Stimulated activated CD4-positive, alpha-beta T cell treated with anti-CD3 and anti-CD28 coated beads, Interleukin-2, amount 100 ng/mL, for 24 hours (primary cell): ENCODE measurements at regions not wholly inside any gene's neighbourhood (a gene's known extent, or its start where the extent isn't known, plus 50 kb on each side); places are given as distances from the start of the nearest gene placed in this dataset.

Experiments
- DNase-seq, 2 donors: peaks; one replicate each; pipeline ENCODE4 v3.0.0-alpha.2; 2020

GRCh38 chr1:113266788-113267187 lies 123.5 kb upstream of the MAGI3 start:
- DNase-seq, result no peak

DNA sequence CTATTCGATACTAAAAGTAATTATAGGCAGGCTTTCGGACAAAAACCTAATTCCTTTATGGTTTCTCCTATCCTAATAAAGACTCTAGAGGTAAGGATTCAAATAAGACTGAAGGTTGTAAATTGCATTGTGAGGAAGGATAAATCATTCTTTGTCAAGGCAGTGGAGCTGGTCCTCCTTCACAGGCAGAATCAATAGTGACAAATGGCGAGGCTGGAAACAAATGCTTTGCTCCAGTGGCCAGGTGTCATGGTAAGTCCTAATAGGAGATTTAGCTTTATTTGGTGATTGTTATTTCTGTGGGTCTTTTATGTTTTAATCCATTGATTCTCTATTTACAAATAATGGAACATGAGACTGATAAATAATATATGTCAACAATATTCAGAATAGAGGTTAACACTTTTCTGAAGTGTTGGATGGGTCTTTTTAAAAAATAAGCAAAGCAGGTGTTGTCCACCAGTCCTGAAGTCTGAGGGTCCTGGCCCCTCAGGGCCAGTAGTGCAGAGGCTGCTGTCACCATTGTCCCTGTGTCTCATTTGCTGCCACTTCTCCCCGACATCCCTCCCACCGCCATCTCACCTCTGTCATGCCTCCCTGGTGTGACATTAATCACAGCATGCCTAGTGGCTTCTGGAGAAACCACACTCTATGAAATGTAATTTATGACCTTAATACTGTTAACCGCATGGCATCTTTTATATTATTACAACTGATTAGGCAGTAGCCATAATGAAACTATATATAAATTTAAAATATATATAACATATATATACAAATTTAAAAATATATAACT lies 120.9 kb upstream of the MAGI3 start:
- no peak for DNase-seq

GRCh38 chr1:113271039-113271438 lies 119.3 kb upstream of the MAGI3 start:
- DNase-seq, result no peak

DNA sequence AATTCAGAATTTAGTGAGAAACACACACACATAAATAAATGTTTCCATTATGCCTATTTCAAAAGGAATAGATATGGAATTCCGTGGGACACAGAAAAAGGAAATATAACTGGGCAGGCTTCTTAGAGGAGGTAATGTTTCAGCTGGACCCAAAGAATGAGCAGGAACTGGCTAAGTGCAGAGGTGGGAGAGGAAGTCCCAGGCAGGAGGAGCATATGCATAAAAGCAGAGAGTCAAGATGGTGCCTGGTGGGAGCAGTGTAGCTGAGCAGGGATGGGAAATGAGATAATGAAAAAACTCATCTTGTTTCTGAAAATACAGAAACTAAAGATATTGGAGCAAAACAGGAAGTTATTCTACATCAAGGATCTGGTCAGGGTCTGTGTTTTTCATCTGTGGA lies 115.2 kb upstream of the MAGI3 start:
- no peak for DNase-seq

DNA sequence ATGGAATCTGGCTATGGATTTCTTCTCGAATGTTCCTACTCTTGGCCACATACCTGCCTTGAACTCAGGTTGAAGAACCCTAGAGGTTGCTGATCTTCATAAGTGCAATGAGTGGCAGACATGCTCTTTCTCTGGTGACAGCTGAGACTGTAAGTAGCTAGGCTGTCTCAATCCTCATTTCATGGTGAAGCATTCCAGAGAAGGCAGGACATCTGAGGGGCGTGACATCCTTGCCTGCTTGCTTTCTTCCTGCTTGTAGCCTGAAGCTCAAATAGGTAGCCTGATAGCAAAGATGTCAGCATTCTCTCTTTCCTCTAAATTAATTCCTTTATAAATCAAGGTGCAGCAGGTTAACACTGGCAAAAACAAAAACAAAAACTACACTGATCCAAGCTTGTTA lies 114.6 kb upstream of the MAGI3 start:
- no peak for DNase-seq

DNA sequence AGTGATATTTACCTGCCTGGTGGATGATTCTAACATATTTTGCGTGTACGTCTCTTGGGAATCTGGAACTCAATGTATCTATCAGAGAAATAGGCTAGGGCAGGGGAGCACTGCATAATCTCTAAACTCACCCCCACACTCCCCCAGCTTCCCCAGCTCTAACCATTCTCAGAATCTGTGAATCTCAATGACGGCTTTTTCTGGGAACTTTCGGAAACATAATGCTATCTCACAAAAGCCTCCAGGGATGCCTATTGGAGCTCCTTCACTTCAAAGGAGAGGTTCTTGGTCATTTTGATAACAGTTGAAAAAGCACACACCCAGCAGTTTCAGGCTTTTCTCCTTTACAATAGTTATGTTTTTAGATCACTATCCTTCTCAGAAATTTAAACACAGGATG lies 113.8 kb upstream of the MAGI3 start:
- DNase-seq, result no peak

DNA sequence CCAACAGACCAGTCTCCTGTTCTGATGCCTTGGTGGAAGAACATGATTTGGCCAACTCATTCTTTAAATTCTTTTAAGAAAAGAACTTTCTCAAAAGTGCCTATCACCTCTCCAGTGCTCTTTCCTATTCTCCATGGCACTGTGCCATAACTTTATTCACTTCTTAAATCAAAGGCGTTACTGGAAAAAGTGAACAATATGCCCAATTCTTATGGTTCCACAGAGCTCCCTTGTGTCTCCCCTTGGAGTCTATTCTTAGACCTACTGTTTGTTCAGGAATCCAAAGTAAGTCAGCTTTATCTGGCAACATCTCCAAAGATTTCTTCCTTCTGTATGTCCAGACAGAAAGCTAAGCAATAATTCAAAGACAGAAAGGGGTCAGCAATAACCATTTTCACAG lies 111.9 kb upstream of the MAGI3 start:
- DNase-seq, result no peak

GRCh38 chr1:113278777-113279176 lies 111.5 kb upstream of the MAGI3 start:
- no peak for DNase-seq

- no peak for DNase-seq
These were observed 110.4 kb upstream of the MAGI3 start for GRCh38 chr1:113279776-113280391.

GRCh38 chr1:113280581-113280980 lies 109.7 kb upstream of the MAGI3 start:
- DNase-seq, result no peak

DNA sequence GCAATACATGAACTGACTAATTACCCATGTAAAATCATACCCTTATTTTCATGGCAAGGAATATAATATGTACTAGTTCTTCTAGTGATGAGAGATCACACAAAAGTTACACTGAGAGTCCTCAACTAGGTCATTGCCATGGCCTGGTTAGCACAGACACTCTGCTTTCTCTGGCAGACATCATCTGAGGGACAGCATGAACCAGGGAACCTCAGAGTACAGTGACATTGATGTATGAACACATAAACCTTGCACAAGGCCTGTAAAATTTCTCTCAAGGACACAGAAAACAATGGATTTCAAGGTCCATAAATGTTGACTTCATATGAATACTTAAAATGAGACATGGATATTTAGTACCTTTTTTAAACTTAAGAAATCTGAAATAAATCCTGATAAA lies 108.8 kb upstream of the MAGI3 start:
- no peak for DNase-seq

DNA sequence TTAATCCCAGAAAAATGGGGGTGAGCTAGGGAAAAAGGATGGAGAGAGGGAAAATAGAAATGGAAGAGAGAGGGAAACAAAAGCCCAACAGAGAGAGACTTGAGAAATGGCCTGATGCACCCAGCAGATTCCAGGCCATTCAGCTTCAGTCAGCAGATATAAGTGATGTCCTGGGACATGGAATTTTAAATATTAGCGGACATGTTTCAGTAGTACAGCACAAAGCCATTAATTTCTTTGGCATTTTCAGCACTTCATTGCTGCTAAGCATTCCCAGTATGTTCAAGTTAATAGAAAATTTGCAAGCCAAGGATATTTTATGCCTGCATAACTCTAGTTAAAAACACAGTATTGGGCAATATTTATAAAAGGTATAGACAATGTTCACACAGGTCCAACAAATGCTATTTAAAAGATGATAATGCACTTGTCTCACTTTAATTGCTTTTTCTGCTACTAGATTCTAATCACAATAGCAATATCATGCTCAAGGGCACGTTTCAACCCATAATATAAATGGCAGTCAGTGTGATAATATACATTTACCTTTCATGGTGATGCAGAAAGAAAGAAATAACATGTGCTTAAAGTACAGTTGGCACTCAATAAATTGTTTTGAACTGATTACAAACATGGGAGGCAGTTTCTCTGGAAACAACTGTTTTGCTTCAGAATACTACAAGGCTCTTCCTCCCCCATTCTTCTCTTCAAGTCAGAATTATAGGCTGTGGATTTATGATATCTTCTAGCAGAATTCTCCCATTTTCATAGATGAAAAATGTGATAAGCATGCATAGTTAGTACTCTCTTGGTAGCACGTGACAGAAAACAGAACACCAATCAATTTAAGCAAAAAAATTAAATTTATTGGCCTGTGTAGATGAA lies 108.1 kb upstream of the MAGI3 start:
- DNase-seq, result no peak

DNA sequence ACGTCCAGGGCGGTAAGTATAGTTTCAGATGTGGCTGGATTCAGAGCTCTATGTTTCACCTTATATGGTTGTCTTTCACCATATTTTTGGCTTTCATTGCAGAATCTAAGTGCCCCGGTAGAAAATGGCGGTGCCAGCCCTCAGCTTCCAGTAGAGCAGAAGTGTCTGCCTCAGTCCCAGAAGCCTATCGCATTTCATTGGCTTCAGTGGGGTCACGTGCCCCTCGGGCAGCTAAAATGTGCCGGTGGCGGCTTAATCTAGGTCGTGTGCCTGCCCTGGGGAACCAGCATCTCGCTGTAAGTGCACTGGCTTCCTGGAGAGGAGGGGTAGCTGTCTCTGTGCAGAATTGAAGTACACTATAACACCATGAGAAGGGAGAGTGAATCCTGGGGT lies 107.4 kb upstream of the MAGI3 start:
- no peak for DNase-seq

DNA sequence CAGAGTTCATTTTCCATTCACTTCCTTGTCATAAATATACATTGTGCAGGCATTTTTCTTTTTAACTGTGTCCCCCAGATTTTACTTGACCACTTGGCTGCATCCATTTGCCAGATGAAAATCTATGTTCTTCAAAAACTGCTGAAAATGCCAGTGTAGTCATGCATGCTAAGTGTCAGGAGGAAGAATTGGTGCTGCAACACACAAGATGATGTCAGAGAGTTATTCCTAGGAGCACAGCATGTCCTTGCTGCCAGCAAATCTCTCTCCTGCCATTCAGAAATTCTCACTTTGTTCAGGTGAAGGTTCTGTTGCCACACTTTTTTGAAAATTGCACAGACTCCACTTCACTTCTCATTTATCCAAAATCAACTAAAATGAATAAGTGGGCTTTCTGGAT lies 106.4 kb upstream of the MAGI3 start:
- DNase-seq, result no peak

GRCh38 chr1:113286156-113286555 lies 104.2 kb upstream of the MAGI3 start:
- DNase-seq, result no peak

GRCh38 chr1:113291777-113292602 lies 98.3 kb upstream of the MAGI3 start:
- no peak for DNase-seq

DNA sequence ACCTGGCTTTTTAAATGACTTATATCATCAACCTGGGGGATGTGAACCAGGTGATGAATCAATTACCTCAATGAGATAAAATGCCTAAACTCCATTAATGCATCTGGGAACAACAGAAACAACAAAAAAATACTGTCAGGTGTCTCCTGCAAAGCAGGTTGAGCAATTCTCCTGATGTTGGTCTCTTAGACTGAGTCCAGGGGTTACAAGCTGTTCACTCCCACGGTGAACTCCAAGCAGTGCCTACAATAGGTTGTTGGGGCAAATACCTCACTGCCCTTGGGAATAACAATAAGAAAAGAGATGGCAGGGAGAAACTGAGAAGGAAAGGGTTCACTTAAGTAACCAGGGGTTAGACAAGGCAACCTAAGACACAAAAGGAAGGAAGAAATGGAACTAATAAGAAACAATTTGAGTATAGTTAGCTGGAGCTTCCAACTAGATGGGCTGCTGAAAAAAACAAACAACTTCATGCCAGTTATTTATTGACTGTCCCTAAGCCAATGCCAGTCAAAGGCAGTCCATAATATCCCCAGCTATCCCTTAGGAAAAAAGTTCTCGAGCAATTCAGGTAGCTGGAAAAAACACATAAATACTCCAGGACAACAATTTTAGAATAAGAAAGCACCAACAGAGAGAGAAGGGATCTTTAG lies 97.6 kb upstream of the MAGI3 start:
- no peak for DNase-seq

DNA sequence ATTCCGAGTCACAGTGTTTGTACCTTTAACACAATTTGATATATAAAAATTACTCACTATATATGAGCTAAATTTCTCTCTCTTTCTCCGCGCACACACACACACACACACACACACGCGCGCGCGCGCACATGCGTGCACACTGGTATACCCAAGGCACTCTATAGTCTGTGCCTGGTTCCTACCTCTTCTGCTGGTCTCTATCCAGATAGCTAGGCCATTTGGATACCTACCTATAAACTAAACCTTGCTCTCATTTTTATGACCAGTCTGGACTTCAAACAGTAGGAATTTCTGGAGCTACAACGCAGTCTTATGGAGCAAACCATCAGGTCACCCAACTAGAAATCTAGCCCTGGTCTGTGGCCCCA lies 97.1 kb upstream of the MAGI3 start:
- no peak for DNase-seq

- no peak for DNase-seq
These were observed 92.6 kb upstream of the MAGI3 start for GRCh38 chr1:113297749-113298148.

DNA sequence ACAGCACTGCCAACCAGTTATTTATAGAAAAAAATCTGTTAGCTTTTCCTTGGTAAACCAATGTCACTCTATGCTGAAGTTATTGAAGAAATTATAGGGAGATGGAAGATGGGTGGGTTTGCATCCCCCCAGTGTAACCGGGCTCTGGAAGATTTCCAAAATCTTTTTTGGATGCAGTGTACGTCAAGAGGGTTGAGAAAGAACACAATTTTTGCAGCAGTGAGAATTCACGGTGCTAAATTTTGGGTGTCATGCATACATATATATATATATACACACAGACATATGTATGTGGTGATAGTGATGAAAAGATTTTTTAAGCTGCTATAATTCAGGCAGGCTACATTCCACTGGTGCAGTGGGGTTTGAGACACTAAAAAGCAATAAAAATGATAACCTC lies 91.4 kb upstream of the MAGI3 start:
- no peak for DNase-seq

DNA sequence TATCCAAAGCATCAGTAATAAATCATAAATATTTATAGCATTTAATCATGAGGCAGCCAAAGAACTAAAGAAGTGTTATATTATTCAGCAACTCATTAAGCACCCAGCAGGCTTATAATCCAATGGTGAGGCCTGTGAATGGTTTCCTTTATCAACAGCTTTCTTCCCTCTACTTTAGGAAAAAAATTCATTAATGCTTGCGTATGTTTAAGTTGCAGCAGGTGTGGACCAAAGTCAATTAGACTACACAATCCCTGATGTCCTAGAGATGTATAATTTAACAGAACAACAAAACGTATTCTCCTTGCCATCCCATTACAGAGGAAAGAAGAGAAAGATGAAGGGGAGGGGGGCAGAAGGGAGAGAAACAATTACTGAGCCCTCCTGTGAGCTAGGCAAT lies 87.7 kb upstream of the MAGI3 start:
- DNase-seq, result no peak

GRCh38 chr1:113303267-113303666 lies 87.0 kb upstream of the MAGI3 start:
- no peak for DNase-seq
